ENCODE measurements at regions not wholly inside any gene's neighbourhood (a gene's known extent, or its start where the extent isn't known, plus 50 kb on each side); places are given as distances from the start of the nearest gene placed in this dataset.

DNA sequence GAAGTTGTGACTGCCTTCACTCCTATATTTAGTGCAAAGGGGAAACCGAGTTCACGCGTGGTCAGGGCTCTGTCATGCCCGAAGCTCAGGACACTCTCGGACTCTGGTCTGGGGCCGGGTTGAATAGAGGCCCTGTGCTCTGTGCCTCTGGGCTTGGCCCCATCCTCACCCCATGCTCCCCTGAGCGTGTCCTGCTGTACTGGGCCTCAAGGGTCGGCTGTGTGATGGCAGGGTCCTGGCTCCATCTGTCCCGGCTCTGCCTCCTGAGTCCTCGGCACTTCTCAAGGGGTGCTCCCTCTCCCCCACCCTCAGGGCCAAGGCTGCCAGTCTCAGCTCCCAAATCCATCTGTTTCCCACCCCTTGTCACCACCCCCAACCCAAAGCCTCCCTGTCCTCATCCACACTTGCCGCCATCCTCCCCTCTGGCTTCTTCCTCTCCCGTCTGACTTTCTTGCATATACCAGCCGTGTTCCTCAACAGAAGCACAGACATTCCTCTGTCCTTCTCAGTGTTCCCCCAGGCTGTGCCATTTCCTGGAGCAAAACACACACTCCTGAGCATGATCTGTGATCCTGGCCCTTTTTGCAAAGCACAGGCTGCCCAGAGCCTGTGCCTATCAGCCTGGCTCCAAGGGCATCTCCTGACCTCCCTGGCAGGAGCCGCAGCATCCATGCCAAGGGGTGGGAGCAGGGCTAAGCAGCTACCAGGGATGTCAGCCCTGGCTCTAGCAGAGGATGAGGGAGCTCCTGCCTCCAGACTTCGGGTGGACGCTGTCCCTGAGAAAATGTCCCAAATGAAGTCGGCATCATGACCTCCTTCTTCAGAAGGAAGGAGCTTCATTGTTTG, 64.2 kb upstream of the OTOS start:
- Mint-ChIP-seq H3K4me1 (peaks cover 0 to 1% (median 0%) of the 10 kb centered on the region in 4 donors), H3K4me3 (no peak overlapping the region), H3K36me3 (no peaks in the 10 kb centered on the region), H3K9me3 (peaks cover 0 to 18% (median 1%) of the 10 kb centered on the region in 8 donors), H3K27ac (no peak overlapping the region), H3K27me3 (peaks cover 12 to 26% of the 10 kb centered on the region in 2 donors)
- Histone ChIP-seq H3K4me3 (ENCODE audit: low read length in 2 of 2) (no peak overlapping the region), H3K9me3 (ENCODE audit: control insufficient read depth in 1 of 2, low read length in 2 of 2) (no peaks in the 10 kb centered on the region), H3K4me1 (ENCODE audit: insufficient read depth, low read length) (no peaks in the 10 kb centered on the region), H3K36me3 (ENCODE audit: insufficient read depth, low read length) (no peaks in the 10 kb centered on the region), H3K27ac (ENCODE audit: low read depth, low read length) (no peak overlapping the region), H3K27me3 (ENCODE audit: insufficient read depth, low read length) (peaks cover 4% of the 10 kb centered on the region)
- ChIA-PET CTCF (ENCODE audit: partially characterized antibody) (no interaction called here), POLR2A (ENCODE audit: partially characterized antibody) (no interaction called here)
- DNase-seq: no peak
- intact Hi-C loops (cut with micrococcal nuclease): no loop called here

DNA sequence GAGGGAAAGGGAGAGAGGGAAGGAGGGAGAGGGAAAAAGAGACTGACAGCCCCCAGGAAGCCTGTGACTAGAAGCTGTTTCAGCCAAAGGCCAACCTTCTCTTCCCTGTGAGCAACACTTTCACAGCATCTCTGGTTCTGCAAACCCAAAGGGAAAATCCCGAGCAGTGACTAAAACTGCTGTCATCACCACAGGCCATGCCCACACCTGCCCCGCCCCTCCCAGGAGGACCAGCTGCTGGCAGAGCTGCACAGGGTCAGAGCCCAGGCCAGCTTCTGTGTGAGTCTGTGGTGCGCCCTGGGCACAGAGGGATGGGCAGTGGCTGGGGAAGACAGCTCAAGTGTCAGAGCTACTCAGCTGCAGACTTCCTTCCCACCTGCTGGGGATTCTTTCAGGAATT, 64.9 kb upstream of the OTOS start:
- intact Hi-C loops (cut with micrococcal nuclease): no loop called here
- Histone ChIP-seq H3K27me3 (ENCODE audit: insufficient read depth, low read length) (peaks cover 4% of the 10 kb centered on the region), H3K4me1 (ENCODE audit: insufficient read depth, low read length) (no peaks in the 10 kb centered on the region), H3K27ac (ENCODE audit: low read depth, low read length) (no peak overlapping the region), H3K36me3 (ENCODE audit: insufficient read depth, low read length) (no peaks in the 10 kb centered on the region), H3K4me3 (ENCODE audit: low read length in 2 of 2) (no peak overlapping the region), H3K9me3 (ENCODE audit: control insufficient read depth in 1 of 2, low read length in 2 of 2) (no peaks in the 10 kb centered on the region)
- DNase-seq: no peak
- no peaks in the 10 kb centered on the region for H3K4me1 Mint-ChIP-seq
- peaks cover 10 to 26% of the 10 kb centered on the region in 2 donors for H3K27me3 Mint-ChIP-seq
- POLR2A ChIA-PET (ENCODE audit: partially characterized antibody): no interaction called here
- no peaks in the 10 kb centered on the region for H3K36me3 Mint-ChIP-seq
- no peak overlapping the region for H3K27ac Mint-ChIP-seq
- H3K4me3 Mint-ChIP-seq: no peak overlapping the region
- CTCF ChIA-PET (ENCODE audit: partially characterized antibody): no interaction called here
- peaks cover 0 to 18% (median 1%) of the 10 kb centered on the region in 8 donors for H3K9me3 Mint-ChIP-seq

GRCh38 chr2:240205772-240206171, 65.3 kb upstream of the OTOS start:
- H3K27ac ChIP-seq (ENCODE audit: low read depth, low read length): no peak overlapping the region
- intact Hi-C loops (cut with micrococcal nuclease): no loop called here

GRCh38 chr2:240206630-240207029, 66.2 kb upstream of the OTOS start:
- Histone ChIP-seq H3K36me3 (ENCODE audit: insufficient read depth, low read length) (no peaks in the 10 kb centered on the region), H3K4me1 (ENCODE audit: insufficient read depth, low read length) (no peaks in the 10 kb centered on the region), H3K4me3 (ENCODE audit: low read length in 2 of 2) (no peak overlapping the region), H3K9me3 (ENCODE audit: control insufficient read depth in 1 of 2, low read length in 2 of 2) (no peaks in the 10 kb centered on the region), H3K27me3 (ENCODE audit: insufficient read depth, low read length) (peaks cover 4% of the 10 kb centered on the region), H3K27ac (ENCODE audit: low read depth, low read length) (no peak overlapping the region)
- POLR2A ChIA-PET (ENCODE audit: partially characterized antibody): no interaction called here
- H3K9me3 Mint-ChIP-seq: peaks cover 0 to 17% (median 1%) of the 10 kb centered on the region in 8 donors
- H3K27me3 Mint-ChIP-seq: peaks cover 7 to 20% of the 10 kb centered on the region in 2 donors
- DNase-seq: no peak
- no peak overlapping the region for H3K27ac Mint-ChIP-seq
- no peaks in the 10 kb centered on the region for H3K36me3 Mint-ChIP-seq
- H3K4me3 Mint-ChIP-seq: no peak overlapping the region
- CTCF ChIA-PET (ENCODE audit: partially characterized antibody): no interaction called here
- intact Hi-C loops (cut with micrococcal nuclease): no loop called here
- no peaks in the 10 kb centered on the region for H3K4me1 Mint-ChIP-seq

More at GRCh38 chr2:240205772-240206171, 65.3 kb upstream of the OTOS start:
- no peaks in the 10 kb centered on the region for H3K9me3 ChIP-seq (ENCODE audit: control insufficient read depth in 1 of 2, low read length in 2 of 2)
- Mint-ChIP-seq H3K9me3 (peaks cover 0 to 18% (median 1%) of the 10 kb centered on the region in 8 donors), H3K4me3 (no peak overlapping the region), H3K27ac (no peak overlapping the region), H3K27me3 (peaks cover 10 to 26% of the 10 kb centered on the region in 2 donors), H3K36me3 (no peaks in the 10 kb centered on the region), H3K4me1 (no peaks in the 10 kb centered on the region)
- no peaks in the 10 kb centered on the region for H3K4me1 ChIP-seq (ENCODE audit: insufficient read depth, low read length)
- ChIA-PET POLR2A (ENCODE audit: partially characterized antibody) (no interaction called here), CTCF (ENCODE audit: partially characterized antibody) (no interaction called here)
- no peaks in the 10 kb centered on the region for H3K36me3 ChIP-seq (ENCODE audit: insufficient read depth, low read length)
- no peak overlapping the region for H3K4me3 ChIP-seq (ENCODE audit: low read length in 2 of 2)
- peaks cover 4% of the 10 kb centered on the region for H3K27me3 ChIP-seq (ENCODE audit: insufficient read depth, low read length)
- no peak for DNase-seq

GRCh38 chr2:240207661-240208060, 67.2 kb upstream of the OTOS start:
- Mint-ChIP-seq H3K4me1 (no peaks in the 10 kb centered on the region), H3K4me3 (no peak overlapping the region), H3K36me3 (no peaks in the 10 kb centered on the region), H3K27ac (no peak overlapping the region), H3K9me3 (peaks cover 0 to 17% (median 1%) of the 10 kb centered on the region in 8 donors), H3K27me3 (peaks cover 4 to 20% of the 10 kb centered on the region in 2 donors)
- H3K4me1 ChIP-seq (ENCODE audit: insufficient read depth, low read length): no peaks in the 10 kb centered on the region
- H3K27ac ChIP-seq (ENCODE audit: low read depth, low read length): no peak overlapping the region
- ChIA-PET POLR2A (ENCODE audit: partially characterized antibody) (no interaction called here), CTCF (ENCODE audit: partially characterized antibody) (no interaction called here)
- H3K4me3 ChIP-seq (ENCODE audit: low read length in 2 of 2): no peak overlapping the region
- no peaks in the 10 kb centered on the region for H3K36me3 ChIP-seq (ENCODE audit: insufficient read depth, low read length)
- intact Hi-C loops (cut with micrococcal nuclease): no loop called here
- no peak for DNase-seq
- no peaks in the 10 kb centered on the region for H3K9me3 ChIP-seq (ENCODE audit: control insufficient read depth in 1 of 2, low read length in 2 of 2)
- H3K27me3 ChIP-seq (ENCODE audit: insufficient read depth, low read length): peaks cover 4% of the 10 kb centered on the region

DNA sequence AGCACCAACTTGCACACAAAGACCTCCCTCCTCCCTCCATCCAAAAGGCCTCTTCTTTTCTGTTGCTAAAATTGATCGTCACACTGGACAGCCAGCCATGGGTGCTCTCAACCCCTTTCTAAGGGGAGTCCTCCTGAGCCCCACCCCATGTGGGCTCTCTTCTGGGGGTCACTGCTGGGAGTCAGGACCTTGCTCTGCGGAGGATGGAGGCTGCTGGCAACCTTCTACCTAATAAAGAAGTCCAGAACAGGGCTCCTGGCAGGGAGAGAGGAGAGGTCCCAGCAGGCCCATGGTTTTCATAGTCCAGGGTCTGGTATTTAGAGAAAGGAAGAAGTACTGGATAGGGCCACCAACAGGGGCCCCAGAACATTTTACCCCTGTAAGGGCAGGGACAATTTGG, 67.6 kb upstream of the OTOS start:
- no peak overlapping the region for H3K27ac ChIP-seq (ENCODE audit: low read depth, low read length)
- H3K4me3 ChIP-seq (ENCODE audit: low read length in 2 of 2): no peak overlapping the region
- peaks cover 4 to 18% of the 10 kb centered on the region in 2 donors for H3K27me3 Mint-ChIP-seq
- no peaks in the 10 kb centered on the region for H3K36me3 Mint-ChIP-seq
- POLR2A ChIA-PET (ENCODE audit: partially characterized antibody): no interaction called here
- intact Hi-C loops (cut with micrococcal nuclease): no loop called here
- no peaks in the 10 kb centered on the region for H3K4me1 ChIP-seq (ENCODE audit: insufficient read depth, low read length)
- H3K27me3 ChIP-seq (ENCODE audit: insufficient read depth, low read length): peaks cover 4% of the 10 kb centered on the region
- H3K4me1 Mint-ChIP-seq: no peaks in the 10 kb centered on the region
- no peak for DNase-seq
- H3K9me3 Mint-ChIP-seq: peaks cover 0 to 17% (median 1%) of the 10 kb centered on the region in 8 donors
- no peaks in the 10 kb centered on the region for H3K36me3 ChIP-seq (ENCODE audit: insufficient read depth, low read length)
- H3K27ac Mint-ChIP-seq: no peak overlapping the region
- H3K9me3 ChIP-seq (ENCODE audit: control insufficient read depth in 1 of 2, low read length in 2 of 2): no peaks in the 10 kb centered on the region
- CTCF ChIA-PET (ENCODE audit: partially characterized antibody): no interaction called here
- no peak overlapping the region for H3K4me3 Mint-ChIP-seq

DNA sequence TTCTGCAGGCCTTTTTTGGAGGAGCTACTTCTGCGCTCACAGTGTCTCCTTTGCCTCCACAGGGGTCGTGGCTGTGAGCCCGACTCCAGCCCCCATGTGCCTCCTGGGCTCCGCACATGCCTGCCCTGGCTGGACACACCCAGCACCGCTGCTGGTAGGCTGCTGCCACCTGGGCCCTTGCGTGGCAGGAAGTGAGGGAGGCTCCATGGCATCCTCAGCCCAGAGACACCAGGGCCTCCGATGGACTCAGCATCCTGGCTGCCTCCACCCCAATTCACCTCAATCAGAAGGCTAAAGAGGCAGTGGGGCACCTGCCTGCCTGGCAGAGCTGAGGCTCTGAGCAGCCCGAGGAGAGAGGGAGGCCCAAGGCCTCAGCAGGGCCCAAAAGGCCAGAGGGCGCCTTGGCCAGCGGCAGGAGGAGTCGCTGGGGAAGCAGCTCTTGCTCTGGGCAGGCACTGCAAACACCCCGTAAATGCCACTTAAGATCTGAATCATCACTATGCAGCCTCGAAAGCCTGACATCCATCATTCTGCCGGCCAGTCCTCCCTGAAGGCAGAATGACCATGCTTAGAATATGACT, 68.3 kb upstream of the OTOS start:
- H3K36me3 Mint-ChIP-seq: no peaks in the 10 kb centered on the region
- peaks cover 4 to 14% of the 10 kb centered on the region in 2 donors for H3K27me3 Mint-ChIP-seq
- H3K36me3 ChIP-seq (ENCODE audit: insufficient read depth, low read length): no peaks in the 10 kb centered on the region
- peaks cover under 1% of the 10 kb centered on the region for H3K27me3 ChIP-seq (ENCODE audit: insufficient read depth, low read length)
- H3K4me3 Mint-ChIP-seq: no peak overlapping the region
- no peak overlapping the region for H3K27ac ChIP-seq (ENCODE audit: low read depth, low read length)
- H3K9me3 Mint-ChIP-seq: peaks cover 0 to 17% (median 1%) of the 10 kb centered on the region in 8 donors
- DNase-seq: no peak
- no peaks in the 10 kb centered on the region for H3K9me3 ChIP-seq (ENCODE audit: control insufficient read depth in 1 of 2, low read length in 2 of 2)
- intact Hi-C loops (cut with micrococcal nuclease): no loop called here
- H3K27ac Mint-ChIP-seq: no peak overlapping the region
- ChIA-PET POLR2A (ENCODE audit: partially characterized antibody) (no interaction called here), CTCF (ENCODE audit: partially characterized antibody) (no interaction called here)
- no peak overlapping the region for H3K4me3 ChIP-seq (ENCODE audit: low read length in 2 of 2)
- H3K4me1 Mint-ChIP-seq: no peaks in the 10 kb centered on the region
- H3K4me1 ChIP-seq (ENCODE audit: insufficient read depth, low read length): no peaks in the 10 kb centered on the region

Measured in CD4-positive, alpha-beta memory T cell (primary cell).